Coronary artery (tissue), 2 donors: ENCODE measurements at regions not wholly inside any gene's neighbourhood (a gene's known extent, or its start where the extent isn't known, plus 50 kb on each side); places are given as distances from the start of the nearest gene placed in this dataset.
"Not testable (repeated sequence)": the region's sequence is repeated elsewhere in the genome, so short reads cannot be mapped to it uniquely, and the experiment has no call there.

Experiments
- DNase-seq: peaks from one replicate; pipeline ENCODE4 v3.0.0-alpha.2; 2017; ENCODE audit warnings: low spot score
- H3K27ac ChIP-seq, 2 donors: fragments of 200-600 bp; sonication (generic); one replicate each; pipeline ENCODE4 v1.5.1; 2016 to 2019
- H3K4me3 ChIP-seq: fragments of 200-600 bp; sonication (generic); 2 replicates; pipeline ENCODE4 v1.5.1; 2016; ENCODE audit warnings: mild to moderate bottlenecking, moderate library complexity
- TF ChIP-seq, protein P1 (sequence below): fragments of 200-600 bp; sonication (generic); IDR thresholded peaks from one replicate; pipeline ENCODE4 v1.5.1; 2019; ENCODE audit warnings: antibody characterized with exemption

DNA sequence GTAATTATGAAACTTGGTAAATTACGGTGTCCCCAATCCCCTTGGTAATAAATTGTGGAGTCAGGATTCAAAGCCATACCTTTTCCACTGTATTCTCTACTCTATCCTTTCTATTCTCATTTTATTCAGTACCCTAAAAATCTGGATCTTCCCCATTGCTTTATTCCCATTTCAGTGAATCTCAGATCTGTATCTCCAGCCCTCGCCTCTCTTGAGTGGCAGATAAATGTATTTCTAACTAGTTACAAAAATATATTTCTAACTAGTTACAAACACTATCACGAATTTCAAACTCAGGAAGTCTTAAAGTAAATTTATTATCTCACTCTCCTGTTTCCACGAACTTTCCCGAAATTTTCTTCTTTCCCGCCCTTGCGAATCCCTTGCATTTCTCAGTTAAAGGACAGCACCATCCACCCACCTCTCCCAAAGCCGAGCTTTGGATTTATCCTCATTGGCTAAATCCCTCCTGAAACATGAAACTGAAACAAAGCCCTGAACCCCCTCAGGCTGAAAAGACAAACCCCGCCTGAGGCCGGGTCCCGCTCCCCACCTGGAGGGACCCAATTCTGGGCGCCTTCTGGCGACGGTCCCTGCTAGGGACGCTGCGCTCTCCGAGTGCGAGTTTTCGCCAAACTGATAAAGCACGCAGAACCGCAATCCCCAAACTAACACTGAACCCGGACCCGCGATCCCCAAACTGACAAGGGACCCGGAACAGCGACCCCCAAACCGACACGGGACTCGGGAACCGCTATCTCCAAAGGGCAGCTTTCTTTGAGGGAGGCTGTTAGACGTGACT is 164.3 kb upstream of the PABPC3 start:
- H3K27ac ChIP-seq: no peak overlapping the region
- no peak for DNase-seq
- peak overlapping the region; percentile 39 for H3K4me3 ChIP-seq
- TF ChIP-seq, protein P1, sequence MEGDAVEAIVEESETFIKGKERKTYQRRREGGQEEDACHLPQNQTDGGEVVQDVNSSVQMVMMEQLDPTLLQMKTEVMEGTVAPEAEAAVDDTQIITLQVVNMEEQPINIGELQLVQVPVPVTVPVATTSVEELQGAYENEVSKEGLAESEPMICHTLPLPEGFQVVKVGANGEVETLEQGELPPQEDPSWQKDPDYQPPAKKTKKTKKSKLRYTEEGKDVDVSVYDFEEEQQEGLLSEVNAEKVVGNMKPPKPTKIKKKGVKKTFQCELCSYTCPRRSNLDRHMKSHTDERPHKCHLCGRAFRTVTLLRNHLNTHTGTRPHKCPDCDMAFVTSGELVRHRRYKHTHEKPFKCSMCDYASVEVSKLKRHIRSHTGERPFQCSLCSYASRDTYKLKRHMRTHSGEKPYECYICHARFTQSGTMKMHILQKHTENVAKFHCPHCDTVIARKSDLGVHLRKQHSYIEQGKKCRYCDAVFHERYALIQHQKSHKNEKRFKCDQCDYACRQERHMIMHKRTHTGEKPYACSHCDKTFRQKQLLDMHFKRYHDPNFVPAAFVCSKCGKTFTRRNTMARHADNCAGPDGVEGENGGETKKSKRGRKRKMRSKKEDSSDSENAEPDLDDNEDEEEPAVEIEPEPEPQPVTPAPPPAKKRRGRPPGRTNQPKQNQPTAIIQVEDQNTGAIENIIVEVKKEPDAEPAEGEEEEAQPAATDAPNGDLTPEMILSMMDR: no peak

DNA sequence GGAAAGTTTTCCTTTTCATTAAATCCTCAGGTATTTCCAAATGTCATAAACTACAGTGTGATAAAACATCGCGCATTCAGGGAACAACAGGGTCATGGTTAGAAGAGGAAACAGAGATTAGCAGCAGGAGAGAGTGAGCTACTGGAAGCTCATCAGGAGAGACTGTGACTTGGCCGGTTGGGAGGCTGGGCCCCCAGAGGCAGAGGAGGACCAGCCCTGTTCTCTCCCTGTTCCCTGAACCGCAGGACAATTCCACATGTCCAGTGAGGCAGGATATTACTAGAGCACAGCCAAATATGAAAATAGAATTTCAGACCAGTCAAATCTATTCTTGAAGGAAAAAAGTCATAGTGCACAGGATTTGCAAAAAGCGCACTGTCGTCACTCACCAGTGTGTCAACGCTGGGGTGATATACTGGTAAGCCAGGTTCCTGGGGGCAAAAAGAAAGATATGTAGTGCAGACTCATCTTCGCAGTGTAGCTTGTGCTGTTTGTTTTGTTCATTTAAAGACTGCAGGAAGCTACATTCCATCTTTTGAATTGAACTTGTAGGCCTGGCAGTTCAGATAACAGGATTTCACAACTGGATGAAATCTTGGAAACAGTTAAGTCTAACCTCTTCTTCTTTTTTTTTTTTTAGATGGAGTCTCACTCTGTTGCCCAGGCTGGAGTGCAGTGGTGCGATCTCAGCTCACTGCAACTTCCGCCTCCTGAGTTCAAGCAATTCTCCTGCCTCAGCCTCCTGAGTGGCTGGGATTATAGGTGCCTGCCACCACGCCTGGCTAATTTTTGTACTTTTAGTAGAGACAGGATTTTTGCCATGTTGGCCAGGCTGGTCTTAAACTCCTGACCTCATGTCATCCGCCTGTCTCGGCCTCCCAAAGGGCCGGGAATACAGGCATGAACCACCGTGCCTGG is 162.6 kb upstream of the PABPC3 start:
- H3K27ac ChIP-seq, H3K4me3 ChIP-seq, DNase-seq: not testable (repeated sequence)

GRCh38 chr13:24934024-24934385 is 161.9 kb upstream of the PABPC3 start:
- DNase-seq, H3K27ac ChIP-seq, H3K4me3 ChIP-seq: not testable (repeated sequence)

- DNase-seq: no peak
These were observed 157.0 kb upstream of the PABPC3 start for GRCh38 chr13:24938966-24939365.

GRCh38 chr13:24941023-24941713 is 154.8 kb upstream of the PABPC3 start:
- H3K27ac ChIP-seq, DNase-seq, H3K4me3 ChIP-seq: not testable (repeated sequence)

More at GRCh38 chr13:24938966-24939365, 157.0 kb upstream of the PABPC3 start:
- TF ChIP-seq, protein P1: no peak
- H3K4me3 ChIP-seq: no peak overlapping the region
- no peak overlapping the region for H3K27ac ChIP-seq

GRCh38 chr13:24943136-24943535 is 152.8 kb upstream of the PABPC3 start:
- TF ChIP-seq, protein P1: no peak
- no peak for DNase-seq
- H3K4me3 ChIP-seq: no peak overlapping the region
- no peak overlapping the region for H3K27ac ChIP-seq

- not testable (repeated sequence) for H3K4me3 ChIP-seq, H3K27ac ChIP-seq, DNase-seq
These were observed 151.9 kb upstream of the PABPC3 start for GRCh38 chr13:24944073-24944472.

DNA sequence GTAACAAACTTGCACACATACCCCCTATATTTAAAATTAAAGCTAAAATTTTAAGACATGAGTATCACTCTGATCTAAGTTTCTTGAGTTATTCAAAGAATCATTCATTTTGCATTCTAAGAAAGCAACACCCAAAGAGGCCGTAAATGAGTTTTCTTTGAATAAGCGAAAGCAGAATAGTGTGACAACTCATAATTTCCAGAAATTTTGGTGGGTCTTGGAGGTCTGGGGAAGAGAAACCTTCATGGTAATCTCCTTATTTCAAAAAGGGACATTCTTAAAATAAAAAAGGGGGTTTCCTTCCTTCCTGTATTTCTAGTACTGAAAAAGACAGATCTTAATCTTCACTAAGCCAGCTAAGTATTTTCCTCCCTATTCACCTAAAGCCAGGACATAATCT is 147.0 kb upstream of the PABPC3 start:
- not testable (repeated sequence) for H3K4me3 ChIP-seq, DNase-seq, H3K27ac ChIP-seq

- DNase-seq, H3K4me3 ChIP-seq: not testable (repeated sequence)
These were observed 145.3 kb upstream of the PABPC3 start for GRCh38 chr13:24950611-24951010.

GRCh38 chr13:24967970-24968369 is 128.0 kb upstream of the PABPC3 start:
- peak overlapping the region; percentile 71 for H3K4me3 ChIP-seq
- DNase-seq, H3K27ac ChIP-seq: not testable (repeated sequence)

More at GRCh38 chr13:24950611-24951010, 145.3 kb upstream of the PABPC3 start:
- H3K27ac ChIP-seq: not testable (repeated sequence)
